Panc1 (cell line): ENCODE measurements at regions not wholly inside any gene's neighbourhood (a gene's known extent, or its start where the extent isn't known, plus 50 kb on each side); places are given as distances from the start of the nearest gene placed in this dataset.

Experiments
- POLR2AphosphoS5 ChIP-seq: IDR thresholded peaks from 2 replicates; pipeline ENCODE4 v1.6.1; 2012; ENCODE audit warnings: mild to moderate bottlenecking, low read depth, low read length, moderate library complexity
- SIN3A ChIP-seq: IDR thresholded peaks from 2 replicates; pipeline ENCODE4 v1.6.1; 2012; ENCODE audit warnings: low read depth, mild to moderate bottlenecking, low read length, moderate library complexity, borderline replicate concordance; ENCODE audit not compliant: insufficient read depth
- TF ChIP-seq, protein P1 (sequence below): fragments of 450-650 bp; IDR thresholded peaks from 2 replicates; pipeline ENCODE4 v1.5.1; 2017; ENCODE audit warnings: mild to moderate bottlenecking
- TF ChIP-seq, protein P2 (sequence below), 2 experiments: IDR thresholded peaks; 2 replicates each; pipeline ENCODE4 v1.6.1; 2011 to 2012; ENCODE audit warnings: low read depth in 2 of 2, control low read depth in 1 of 2, low read length in 1 of 2, mild to moderate bottlenecking in 1 of 2, moderate library complexity in 1 of 2; ENCODE audit not compliant: insufficient read depth in 1 of 2

DNA sequence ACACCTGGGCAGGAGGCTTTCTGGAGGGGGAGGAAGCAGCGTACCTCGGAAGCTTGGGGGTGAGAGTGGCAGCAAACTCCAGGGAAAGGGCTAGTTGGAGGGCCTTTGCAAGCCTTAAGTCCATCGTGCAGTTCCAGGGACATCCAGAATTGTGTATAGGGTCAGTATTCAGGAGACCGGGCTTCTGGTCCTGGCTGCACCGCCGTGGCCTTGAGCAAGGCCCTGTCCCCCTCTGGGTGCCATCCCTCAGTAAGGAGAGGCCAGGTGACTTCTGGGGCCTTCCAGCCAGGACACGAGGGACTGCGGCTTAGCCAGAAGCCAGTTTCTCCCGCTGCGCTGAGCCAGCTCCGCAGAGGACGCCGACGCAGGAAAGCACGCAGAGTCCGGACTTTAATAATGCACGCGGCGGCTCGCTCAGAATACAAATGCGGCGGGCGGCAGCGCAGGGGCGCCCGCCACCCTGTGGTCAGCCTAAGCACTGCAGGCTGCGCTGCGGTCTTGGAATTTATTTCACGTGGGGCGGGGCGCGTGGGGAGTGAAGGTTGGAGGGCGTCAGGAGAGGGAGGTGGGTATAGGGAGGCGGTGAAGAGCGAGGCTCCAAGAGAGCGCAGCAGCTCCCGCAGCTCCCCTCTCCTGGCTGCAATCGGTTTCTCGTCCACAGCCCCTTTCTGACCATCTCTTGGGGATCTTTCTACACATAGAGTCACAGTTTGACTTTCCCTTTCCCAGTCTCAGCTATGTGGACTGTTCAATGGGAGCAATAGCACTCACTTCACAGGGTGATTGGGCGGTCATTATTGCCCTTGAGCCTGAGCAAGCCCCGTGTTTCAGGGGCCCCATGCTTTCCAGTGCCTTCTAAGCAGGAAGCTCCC lies 94.1 kb upstream of the GPR50 start:
- TF ChIP-seq, protein P1, sequence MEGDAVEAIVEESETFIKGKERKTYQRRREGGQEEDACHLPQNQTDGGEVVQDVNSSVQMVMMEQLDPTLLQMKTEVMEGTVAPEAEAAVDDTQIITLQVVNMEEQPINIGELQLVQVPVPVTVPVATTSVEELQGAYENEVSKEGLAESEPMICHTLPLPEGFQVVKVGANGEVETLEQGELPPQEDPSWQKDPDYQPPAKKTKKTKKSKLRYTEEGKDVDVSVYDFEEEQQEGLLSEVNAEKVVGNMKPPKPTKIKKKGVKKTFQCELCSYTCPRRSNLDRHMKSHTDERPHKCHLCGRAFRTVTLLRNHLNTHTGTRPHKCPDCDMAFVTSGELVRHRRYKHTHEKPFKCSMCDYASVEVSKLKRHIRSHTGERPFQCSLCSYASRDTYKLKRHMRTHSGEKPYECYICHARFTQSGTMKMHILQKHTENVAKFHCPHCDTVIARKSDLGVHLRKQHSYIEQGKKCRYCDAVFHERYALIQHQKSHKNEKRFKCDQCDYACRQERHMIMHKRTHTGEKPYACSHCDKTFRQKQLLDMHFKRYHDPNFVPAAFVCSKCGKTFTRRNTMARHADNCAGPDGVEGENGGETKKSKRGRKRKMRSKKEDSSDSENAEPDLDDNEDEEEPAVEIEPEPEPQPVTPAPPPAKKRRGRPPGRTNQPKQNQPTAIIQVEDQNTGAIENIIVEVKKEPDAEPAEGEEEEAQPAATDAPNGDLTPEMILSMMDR: peak; percentile 98
- TF ChIP-seq POLR2AphosphoS5 (no peak), SIN3A (no peak)
- TF ChIP-seq, protein P2, sequence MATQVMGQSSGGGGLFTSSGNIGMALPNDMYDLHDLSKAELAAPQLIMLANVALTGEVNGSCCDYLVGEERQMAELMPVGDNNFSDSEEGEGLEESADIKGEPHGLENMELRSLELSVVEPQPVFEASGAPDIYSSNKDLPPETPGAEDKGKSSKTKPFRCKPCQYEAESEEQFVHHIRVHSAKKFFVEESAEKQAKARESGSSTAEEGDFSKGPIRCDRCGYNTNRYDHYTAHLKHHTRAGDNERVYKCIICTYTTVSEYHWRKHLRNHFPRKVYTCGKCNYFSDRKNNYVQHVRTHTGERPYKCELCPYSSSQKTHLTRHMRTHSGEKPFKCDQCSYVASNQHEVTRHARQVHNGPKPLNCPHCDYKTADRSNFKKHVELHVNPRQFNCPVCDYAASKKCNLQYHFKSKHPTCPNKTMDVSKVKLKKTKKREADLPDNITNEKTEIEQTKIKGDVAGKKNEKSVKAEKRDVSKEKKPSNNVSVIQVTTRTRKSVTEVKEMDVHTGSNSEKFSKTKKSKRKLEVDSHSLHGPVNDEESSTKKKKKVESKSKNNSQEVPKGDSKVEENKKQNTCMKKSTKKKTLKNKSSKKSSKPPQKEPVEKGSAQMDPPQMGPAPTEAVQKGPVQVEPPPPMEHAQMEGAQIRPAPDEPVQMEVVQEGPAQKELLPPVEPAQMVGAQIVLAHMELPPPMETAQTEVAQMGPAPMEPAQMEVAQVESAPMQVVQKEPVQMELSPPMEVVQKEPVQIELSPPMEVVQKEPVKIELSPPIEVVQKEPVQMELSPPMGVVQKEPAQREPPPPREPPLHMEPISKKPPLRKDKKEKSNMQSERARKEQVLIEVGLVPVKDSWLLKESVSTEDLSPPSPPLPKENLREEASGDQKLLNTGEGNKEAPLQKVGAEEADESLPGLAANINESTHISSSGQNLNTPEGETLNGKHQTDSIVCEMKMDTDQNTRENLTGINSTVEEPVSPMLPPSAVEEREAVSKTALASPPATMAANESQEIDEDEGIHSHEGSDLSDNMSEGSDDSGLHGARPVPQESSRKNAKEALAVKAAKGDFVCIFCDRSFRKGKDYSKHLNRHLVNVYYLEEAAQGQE (IDR thresholded peaks at IDR 0.05; ENCODE audit: insufficient read depth in 1 of 2, low read depth in 2 of 2, low read length in 1 of 2): no peak
